Posterior cingulate gyrus (tissue), 11 donors: ENCODE measurements at regions not wholly inside any gene's neighbourhood (a gene's known extent, or its start where the extent isn't known, plus 50 kb on each side); places are given as distances from the start of the nearest gene placed in this dataset.

Experiments
- DNase-seq, 10 donors: peaks; one replicate each; pipeline versions ENCODE4 v3.0.0 to v3.0.0-alpha.2; 2020 to 2021; ENCODE audit warnings: mixed read lengths in 3 of 10
- intact Hi-C: fragments of 100-400 bp; cut with DNase I; formaldehyde crosslinking; loops from one replicate; pipeline ENCODE4 v1.15.1; 2023

DNA sequence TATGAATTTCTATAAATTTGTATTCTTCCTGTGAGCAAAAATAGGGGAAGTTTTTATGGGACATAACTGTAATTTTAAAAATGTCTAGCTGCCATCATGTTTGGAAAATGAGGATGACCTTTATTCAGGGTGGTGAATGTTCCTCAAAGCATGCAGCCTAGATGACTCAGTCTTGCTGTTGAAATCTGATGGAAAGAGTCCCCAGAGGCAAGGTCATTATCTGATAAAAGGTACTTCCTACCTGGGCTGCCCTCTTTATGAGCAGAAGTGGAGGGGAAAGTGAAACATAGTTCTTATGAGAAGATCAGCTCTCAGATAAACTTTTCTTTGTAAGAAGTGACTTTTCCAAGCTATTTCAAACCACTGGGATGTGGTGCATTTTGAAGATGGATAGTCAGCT is 1144.7 kb upstream of the PIK3C3 start:
- intact Hi-C loops: no loop called here
- DNase-seq: no peak

DNA sequence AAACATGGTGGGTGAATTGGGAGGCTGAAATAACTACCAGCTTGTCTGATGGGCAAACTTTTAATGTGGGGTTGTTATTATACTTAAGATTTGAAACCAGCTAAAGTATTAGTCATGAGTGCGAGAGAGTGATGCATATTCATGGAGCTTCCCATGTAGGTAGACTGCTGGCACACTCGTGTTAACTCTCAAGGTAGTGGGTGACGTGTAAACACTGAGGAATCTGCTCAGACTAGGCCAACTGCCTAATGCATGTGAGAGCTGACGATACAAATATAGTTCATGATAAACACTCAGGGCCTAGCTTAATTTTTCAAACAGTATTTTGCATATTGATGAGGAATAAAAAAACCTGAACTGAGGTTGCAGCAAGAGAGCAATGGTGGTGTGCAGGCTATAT is 1165.7 kb upstream of the PIK3C3 start:
- intact Hi-C loops: no loop called here
- peak in 1 of 10 donors; percentile 2 for DNase-seq

DNA sequence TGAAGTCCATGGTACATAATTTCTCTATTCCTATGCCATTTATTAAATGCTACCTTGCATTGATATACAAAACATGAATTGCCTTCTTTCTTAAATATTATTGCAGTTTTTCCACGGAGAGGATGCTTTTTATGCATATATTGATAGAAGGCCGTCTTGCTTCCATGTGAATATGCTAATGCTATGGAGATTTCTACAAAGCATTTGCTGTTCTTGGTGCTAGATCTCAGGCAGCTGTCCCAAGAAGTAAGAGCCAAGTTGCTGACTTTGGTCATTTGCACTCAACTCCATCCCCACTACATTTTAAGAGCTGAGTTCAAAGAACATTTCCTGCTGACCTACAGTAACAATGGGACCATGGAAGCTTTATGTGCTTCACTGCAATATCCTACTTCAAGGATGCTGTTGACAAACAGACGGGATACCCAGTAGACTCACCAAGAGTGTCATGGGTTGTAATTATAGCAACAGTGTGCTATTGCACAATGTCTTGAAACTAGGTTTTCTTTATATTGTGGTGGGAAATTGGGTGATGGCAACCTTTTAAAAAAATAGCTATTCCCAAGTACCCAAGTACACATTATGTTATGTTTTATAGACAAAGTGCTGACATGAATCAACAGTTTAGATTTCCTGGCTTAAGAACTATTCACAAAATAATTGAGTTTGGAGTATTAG is 1172.4 kb upstream of the PIK3C3 start:
- intact Hi-C loops: no loop called here

DNA sequence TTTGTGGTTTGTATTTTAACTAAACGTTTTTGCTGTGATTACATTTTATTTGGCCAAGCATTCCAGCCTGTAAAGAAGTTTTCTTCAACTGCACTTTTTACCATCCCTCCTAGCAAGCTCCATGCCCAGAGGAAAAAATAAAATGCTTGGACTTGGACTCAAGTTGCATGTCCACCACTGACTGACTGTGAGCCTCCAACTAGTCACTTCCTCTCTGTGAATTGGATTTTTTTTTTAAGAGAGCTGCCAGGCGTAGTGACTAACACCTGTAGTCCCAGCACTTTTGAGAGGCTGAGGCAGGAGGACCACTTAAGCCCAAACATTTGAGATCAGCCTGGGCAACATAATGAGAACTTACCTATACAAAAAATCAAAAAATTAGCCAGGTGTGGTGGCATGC is 1185.2 kb upstream of the PIK3C3 start:
- DNase-seq: no peak
- intact Hi-C loops: no loop called here

More for the DNA sequence above, 1172.4 kb upstream of the PIK3C3 start:
- DNase-seq: no peak

DNA sequence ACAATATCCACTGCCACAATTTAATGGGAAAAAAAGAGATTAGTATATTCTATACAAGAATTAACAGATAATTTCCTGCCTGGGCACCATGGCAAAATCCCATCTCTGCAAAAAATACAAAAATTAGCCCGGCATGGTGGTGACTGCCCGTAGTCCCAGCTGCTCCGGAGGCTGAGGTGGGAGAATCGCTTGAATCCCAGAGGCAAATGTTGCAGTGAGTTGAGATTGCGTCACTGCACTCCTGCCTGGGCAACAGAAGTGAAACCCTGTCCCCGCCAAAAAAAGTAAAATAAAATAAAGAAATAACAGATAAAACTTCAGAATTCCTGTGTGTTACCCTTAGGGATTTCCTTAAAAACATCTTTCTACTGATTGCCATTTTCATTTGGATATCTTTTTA is 1194.8 kb upstream of the PIK3C3 start:
- intact Hi-C loops: no loop called here
- peak in 1 of 10 donors; percentile 58 for DNase-seq

DNA sequence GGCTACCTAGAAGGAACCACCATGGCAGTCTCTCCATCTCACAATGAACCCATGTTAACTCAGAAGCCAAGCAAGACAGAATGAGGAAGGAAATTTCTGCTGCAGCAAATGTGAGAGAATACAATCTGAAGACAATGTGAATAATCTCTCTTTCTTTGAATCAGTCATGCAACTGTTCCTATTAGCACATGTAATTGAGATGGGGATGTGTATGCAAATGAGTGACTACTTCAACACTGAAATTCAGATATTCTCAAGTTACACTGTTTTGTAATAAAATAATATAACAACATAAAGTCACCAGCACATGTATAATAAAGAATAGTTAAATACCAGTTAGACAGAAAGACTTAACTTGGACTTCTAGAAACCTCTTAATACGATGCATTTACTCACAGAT is 1200.6 kb upstream of the PIK3C3 start:
- intact Hi-C loops: no loop called here
- DNase-seq: no peak

DNA sequence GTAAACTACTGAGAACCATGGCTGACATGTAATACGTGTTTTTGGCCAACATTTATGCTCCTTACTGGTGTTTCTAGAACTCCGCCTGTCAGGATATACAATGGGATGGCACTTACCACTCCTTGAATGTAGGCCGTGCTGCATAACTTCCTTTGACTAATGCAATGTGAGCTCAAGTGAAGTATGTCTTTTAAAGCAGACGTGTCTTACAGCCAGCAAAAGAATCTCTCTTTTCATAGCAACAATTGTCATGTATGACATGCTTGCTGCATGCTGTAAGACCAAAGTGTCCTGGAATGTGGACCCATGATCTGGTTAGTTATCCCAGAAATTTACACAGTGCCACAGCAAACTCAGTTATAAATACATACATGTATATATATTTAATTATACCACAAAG is 1202.7 kb upstream of the PIK3C3 start:
- intact Hi-C loops: no loop called here

DNA sequence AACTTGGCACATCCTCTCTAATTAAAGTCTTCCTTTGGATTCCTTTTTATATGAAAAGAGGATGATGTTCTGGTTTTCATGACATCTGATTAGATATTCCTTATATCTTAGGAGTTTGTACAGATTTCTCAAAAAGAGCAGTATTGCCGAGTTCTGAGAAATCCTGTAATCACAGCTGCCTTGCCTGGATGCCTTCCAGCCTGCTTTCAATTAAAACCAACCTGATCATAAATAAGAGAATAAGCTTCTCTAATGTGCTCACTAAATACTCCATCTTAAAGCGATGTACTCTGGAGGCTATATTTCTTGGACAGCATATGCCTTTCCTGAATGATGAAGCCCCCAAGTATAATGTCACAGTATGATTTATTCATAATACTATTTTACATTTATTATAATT is 1203.8 kb upstream of the PIK3C3 start:
- intact Hi-C loops: no loop called here
- DNase-seq: no peak

More for the DNA sequence above, 1202.7 kb upstream of the PIK3C3 start:
- DNase-seq: no peak

DNA sequence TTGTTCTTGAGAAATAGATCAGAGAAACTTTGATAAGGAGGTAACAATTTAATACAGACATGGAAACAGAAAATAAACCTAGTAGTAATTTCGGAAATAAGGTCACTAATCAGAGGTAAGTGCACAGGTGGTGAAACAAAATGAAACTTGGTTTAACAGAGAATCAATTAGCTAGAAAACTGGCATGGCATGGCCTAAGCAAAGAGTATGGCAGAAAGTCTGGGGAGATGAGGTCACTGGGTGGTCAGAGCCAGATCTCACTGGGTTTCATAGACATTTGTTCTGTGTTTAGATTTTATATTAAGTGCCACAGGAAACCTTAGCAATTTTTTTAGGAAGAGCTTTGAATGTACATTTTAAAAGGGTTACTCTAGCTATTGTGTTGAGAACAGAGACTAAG is 1216.0 kb upstream of the PIK3C3 start:
- no peak for DNase-seq
- intact Hi-C loops: no loop called here

DNA sequence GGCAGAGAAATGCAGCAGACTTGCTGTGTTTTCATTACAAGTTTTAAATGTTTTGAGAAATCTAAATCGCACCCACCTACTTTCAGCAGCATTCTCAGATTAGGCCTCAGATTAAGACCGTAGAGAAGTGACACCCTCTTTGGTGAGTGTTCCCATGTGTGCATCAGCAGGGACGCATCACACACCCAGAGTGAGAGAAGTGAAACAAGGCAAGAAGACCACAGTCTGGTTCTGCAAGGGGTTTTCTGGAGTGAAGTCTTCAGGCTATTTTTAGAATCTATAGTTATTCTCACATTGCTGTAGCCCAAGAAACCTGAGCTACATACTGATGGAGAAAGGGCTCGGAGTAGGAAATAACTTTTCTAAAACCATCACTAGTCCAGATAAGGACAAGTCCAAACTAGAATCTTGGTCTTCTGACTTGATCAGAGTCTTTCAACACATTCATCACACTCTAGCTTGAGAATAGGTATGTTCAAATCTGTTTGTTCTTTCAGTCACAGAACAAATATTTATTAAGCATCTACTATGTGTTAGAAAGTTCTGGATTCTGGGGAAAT is 1216.6 kb upstream of the PIK3C3 start:
- intact Hi-C loops: no loop called here
- no peak for DNase-seq

DNA sequence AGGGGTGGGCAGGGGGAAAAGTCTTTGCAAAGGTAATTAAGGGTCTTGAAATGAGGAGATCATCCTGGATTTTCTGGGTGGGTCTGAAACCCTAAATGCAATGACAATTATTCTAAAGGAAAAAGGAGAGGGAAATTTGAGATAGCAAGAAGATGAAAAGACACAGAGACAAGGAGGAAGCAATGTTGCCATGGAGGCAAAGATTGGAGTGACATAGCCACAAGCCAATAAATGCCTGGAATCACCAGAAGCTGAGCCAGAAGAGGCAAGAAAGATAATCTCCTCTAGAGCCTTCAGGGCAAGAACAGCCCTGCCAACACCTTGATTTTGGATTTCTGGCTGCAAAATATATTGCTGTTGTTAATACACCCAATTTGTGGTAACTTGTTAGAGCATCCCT is 1246.3 kb upstream of the PIK3C3 start:
- no peak for DNase-seq
- intact Hi-C loops: no loop called here

DNA sequence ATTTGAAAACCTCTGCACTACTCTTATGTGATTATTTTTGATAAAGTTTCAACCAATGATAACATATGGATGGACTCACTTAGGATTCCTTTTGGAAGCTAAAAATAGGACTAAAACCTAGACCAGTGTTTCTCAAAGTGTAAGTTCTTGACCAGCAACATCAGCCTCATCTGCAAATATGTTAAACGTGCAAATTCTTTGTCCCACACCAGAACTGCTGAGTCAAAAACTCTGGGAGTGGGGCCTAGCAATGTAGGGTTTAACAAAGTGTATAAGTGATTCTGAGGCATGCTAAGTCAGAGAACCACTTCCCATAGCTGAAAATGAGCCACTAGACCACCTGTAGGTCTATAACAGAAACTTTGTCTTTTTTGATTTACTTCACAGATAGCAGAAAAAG is 1247.2 kb upstream of the PIK3C3 start:
- intact Hi-C loops: no loop called here
- DNase-seq: no peak

DNA sequence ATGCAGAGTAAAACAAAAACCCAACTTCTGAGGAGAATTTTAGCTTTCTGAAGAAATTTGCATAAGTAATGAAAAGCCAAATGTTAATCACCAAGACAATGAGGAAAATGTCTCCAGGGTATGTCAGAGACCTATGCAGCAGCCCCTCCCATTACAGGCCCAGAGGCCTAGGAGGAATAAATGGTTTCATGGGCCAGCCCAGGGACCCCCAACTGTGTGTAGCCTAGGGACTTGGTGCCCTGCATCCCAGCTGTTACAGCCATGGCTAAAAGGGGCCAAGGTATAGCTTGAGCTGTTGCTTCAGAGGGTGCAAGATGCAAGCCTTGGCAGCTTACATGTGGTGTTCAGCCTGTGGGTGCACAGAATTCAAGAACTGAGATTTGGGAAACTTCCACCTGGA is 1256.9 kb upstream of the PIK3C3 start:
- DNase-seq: peak in 1 of 10 donors; percentile 49
- intact Hi-C loops: no loop called here

DNA sequence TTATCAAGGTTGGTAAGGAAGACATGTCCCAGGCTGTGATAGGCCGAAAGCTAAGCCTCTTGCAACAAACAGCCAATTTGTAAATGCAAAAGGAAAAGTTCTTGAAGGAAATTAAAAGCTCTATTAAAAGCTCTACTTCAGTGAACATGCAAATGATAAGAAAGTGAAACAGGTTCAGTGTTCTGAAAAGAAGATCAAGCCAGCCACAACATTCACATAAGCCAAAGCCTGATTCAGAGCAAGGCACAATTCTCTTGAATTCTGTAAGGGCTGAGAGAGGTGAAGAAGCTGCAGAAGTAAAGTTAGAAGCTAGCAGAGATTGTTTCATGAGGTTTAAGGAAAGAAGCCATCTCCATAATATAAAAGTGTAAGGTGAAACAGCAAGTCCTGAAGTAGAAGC is 1259.5 kb upstream of the PIK3C3 start:
- intact Hi-C loops: no loop called here
- no peak for DNase-seq

DNA sequence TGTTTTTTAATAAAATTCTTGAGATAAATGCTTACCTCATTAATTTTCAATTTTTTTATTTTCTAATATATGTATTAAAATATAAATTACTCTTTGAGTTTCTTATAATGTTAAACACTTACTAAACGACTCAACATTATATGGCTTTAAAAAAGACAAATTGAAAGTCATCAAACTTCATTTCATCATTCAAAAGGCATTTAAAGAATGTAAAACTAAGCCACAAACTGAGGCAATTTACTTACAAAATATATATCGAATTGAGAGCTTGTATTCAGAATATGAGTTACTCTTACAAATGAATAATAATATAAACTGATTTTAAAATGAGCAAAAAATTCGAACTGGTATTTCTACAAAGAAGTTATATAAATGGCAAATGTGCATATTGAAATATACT is 1262.2 kb upstream of the PIK3C3 start:
- DNase-seq: no peak
- intact Hi-C loops: no loop called here

DNA sequence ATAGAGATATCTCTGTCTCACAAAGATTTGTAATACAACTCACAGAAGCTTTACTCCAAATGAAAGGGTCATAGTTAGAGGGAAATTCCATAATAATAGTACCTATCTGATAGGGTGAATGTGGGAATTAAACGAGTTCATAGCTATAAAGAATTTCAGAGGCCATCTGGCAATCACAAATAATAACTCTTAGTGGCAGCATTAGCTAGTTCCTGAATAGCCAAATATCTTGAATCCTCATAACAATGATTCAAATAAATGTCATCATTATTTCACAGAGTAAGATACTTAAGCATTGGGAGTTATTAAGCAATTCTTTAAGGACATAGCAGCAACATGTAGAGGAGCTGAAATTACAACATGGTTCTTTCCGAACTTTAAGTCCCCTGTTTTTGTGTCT is 1265.0 kb upstream of the PIK3C3 start:
- no peak for DNase-seq
- intact Hi-C loops: no loop called here

DNA sequence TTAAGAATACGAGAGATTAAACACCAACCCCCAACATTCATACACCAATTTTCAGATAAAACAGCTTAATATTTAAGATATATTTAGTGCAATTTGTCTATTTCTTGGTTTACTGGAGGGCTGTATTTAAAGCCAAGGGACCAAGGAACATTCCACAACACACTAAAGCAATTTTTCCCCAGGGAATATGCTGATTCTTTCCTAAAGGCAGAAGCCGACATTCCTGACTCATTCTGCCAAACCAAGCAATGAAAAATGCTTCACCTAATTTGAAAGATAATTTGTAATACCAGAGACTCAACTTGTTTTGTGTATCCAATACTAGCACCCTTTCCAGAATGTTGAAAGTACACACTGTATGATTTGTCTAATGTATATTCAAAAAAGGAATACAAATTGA is 1267.6 kb upstream of the PIK3C3 start:
- DNase-seq: no peak
- intact Hi-C loops: no loop called here

DNA sequence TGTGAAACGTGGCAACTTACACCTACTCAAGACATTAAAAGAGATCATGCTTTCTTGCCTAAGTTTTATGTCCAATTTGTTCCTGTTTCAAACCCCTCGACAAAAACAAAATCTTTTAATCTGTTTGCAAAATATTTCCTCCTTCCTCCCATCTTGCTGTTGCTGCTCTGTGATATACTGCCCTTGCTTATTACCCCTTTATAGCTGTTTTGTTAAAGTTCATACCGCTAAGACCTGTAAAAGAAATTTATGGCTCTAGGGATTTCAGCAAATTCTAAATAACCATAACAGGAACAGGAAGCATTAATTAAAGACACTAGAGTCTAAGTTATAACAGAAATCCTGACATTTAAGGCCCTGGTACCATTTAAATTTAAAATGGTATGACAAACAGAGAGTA is 1268.2 kb upstream of the PIK3C3 start:
- intact Hi-C loops: no loop called here
- no peak for DNase-seq

DNA sequence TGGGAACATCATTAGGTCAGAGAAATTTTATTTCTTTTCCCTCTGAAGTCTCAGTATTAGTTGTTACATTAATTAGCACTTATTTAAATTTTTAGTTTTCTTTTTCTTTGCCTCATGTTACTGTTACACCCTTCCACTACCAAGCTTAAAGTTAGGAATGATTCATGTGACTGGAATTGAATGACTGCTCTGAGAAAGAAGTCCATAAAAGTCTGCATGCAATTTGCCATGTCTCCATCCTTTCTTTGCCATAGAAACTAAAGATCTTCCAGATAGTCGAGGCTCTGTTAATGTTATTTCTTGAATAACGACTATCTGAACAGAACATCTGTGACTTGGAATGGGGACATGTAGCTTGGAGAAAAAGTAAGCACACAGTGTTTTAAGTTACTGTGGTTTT is 1269.8 kb upstream of the PIK3C3 start:
- no peak for DNase-seq
- intact Hi-C loops: no loop called here

DNA sequence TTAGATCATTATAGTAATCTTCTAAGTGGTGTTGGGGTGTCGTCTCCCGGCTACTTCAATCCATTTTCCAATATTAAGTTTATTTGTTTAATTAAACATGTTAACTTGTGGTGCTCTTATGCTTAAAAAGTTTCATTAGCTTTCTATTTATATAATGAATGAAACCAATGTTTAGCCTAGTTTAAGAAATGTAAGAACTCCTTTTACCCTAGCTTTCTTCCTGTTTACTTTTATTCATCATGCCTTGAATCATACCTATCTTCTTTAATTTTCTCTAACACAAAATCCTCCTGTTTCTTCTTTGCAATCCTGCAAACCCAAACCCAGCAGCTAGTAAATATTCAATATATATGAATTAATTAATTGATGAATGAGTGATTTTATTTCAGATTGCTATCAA is 1276.7 kb upstream of the PIK3C3 start:
- intact Hi-C loops: no loop called here

DNA sequence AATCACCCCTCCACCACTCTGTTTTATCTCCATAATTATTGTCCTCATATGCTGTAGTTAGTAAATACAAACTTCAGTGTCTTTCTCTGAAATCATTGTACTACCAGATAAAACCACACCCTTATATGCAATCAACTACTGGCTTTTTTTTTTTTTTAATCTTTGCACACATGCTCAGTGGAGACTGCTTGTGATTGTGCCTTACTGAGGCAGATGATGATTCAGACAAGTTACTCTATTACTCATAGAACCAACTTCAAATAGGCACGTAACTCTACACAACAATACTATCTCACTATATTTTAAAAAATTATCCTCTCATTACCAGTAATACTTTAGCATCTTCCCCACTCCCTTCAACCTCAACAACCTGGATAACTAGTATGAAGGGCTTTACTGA is 1278.4 kb upstream of the PIK3C3 start:
- intact Hi-C loops: no loop called here
- no peak for DNase-seq

More for the DNA sequence above, 1276.7 kb upstream of the PIK3C3 start:
- DNase-seq: no peak

DNA sequence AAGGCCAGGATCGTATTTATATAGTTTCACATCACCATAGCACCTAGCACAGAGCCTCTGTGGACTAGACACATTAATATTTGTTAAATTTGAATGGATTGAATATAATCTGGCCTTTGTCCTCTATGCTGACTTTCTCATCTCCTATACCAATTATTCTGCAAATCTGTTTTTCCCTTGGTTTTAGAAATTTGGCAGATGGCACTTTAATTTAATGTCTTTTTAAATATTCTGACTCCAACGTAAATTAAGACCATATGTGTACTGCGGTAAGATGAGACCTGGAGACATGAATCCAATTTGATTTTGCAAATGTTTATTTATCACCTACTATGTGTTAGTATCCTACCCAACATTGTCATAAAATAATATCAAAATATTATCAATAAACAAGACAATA is 1281.9 kb upstream of the PIK3C3 start:
- intact Hi-C loops: no loop called here
- DNase-seq: no peak

DNA sequence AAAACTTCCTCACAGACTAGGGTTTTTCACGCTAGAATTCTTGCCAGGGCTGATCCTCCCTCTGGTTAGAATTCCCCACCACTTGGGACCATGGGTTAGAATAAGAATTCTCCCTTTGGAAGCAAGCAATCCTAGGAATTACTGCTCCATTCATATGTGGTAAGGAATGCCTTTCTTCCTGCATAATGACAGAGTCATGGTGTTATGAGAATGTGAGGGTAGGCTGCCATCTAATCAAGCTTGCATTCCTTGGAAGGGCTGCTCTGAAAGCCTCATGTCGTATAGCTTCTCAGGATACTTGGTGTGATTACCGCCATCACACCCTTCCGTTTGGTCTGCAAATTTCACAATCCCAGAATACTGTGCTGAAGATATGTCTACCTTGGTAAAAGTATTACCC is 1282.4 kb upstream of the PIK3C3 start:
- no peak for DNase-seq
- intact Hi-C loops: no loop called here
